Transverse colon (tissue), 4 donors: ENCODE measurements at regions not wholly inside any gene's neighbourhood (a gene's known extent, or its start where the extent isn't known, plus 50 kb on each side); places are given as distances from the start of the nearest gene placed in this dataset.

Experiments used
- DNase-seq: peaks from one replicate; pipeline ENCODE4 v3.0.0-alpha.2; 2019
- H3K27ac ChIP-seq, 4 donors: fragments of 200-600 bp; sonication (generic); 2 replicates each; pipeline ENCODE4 v1.5.1; 2016 to 2018; ENCODE audit warnings: inconsistent platforms in 4 of 4
- H3K27me3 ChIP-seq: fragments of 200-600 bp; sonication (generic); 2 replicates; pipeline ENCODE4 v1.5.1; 2017; ENCODE audit warnings: inconsistent platforms
- H3K36me3 ChIP-seq, 4 donors: fragments of 200-600 bp; sonication (generic); 2 replicates each; pipeline ENCODE4 v1.5.1; 2017 to 2019; ENCODE audit warnings: inconsistent platforms in 4 of 4
- H3K4me1 ChIP-seq, 4 donors: fragments of 200-600 bp; sonication (generic); 2 replicates each; pipeline ENCODE4 v1.5.1; 2017 to 2020; ENCODE audit warnings: inconsistent platforms in 4 of 4
- H3K4me3 ChIP-seq, 4 donors: fragments of 200-600 bp; sonication (generic); 1 replicate in 1 of 4; 2 replicates in 3 of 4; pipeline versions ENCODE4 v1.5.1 to v1.6.1; 2017 to 2019; ENCODE audit warnings: inconsistent platforms in 4 of 4
- H3K9me3 ChIP-seq, 2 donors: fragments of 200-600 bp; sonication (generic); 2 replicates each; pipeline ENCODE4 v1.5.1; 2017 to 2019; ENCODE audit warnings: inconsistent platforms in 2 of 2
- CTCF ChIP-seq, 5 experiments: fragments of 200-600 bp in 3 of 5; fragments of 450-650 bp in 2 of 5; sonication (generic) in 3 of 5; IDR thresholded peaks; 1 replicate in 2 of 5; 2 replicates in 3 of 5; pipeline ENCODE4 v1.5.1; 2016 to 2017; ENCODE audit warnings: antibody characterized with exemption in 5 of 5, inconsistent platforms in 3 of 5, mild to moderate bottlenecking in 2 of 5, moderate library complexity in 1 of 5
- EP300 ChIP-seq: sonication (generic); formaldehyde crosslinking; IDR thresholded peaks from one replicate; pipeline ENCODE4 v1.6.1; 2017; ENCODE audit warnings: antibody characterized with exemption, low read depth
- POLR2A ChIP-seq: fragments of 450-650 bp; IDR thresholded peaks from one replicate; pipeline ENCODE4 v1.6.1; 2016; ENCODE audit warnings: antibody characterized with exemption, mild to moderate bottlenecking, moderate library complexity
- POLR2AphosphoS5 ChIP-seq, 3 donors: sonication (generic); formaldehyde crosslinking; IDR thresholded peaks; one replicate each; pipeline ENCODE4 v1.6.1; 2016; ENCODE audit warnings: antibody characterized with exemption in 3 of 3
- WGBS, 2 donors: methylation state at CpG; one replicate each; pipeline ENCODE4 v1.1.5; 2018; ENCODE audit warnings: low coverage in 1 of 2; 5-methylcytosine and 5-hydroxymethylcytosine counted together
- in situ Hi-C, 4 donors: fragments of 200-750 bp; cut with MboI; loops; one replicate each; pipeline versions ENCODE4 v1.15.0 to v1.15.1; 2017; ENCODE audit warnings: low sequenced_read_pairs in 3 of 4, low pct_ligation_motif_present in 1 of 4, low pct_unique_long_range_greater_than_20kb in 1 of 4
- intact Hi-C: fragments of 100-400 bp; cut with DNase I; formaldehyde crosslinking; loops from one replicate; pipeline ENCODE4 v1.15.1; 2023; ENCODE audit warnings: low total_unique reads

GRCh38 chr2:107430006-107430405 lies 396.7 kb upstream of the RGPD4 start:
- in situ Hi-C loops, result no loop called here
- no peak for TF ChIP-seq CTCF (IDR thresholded peaks at IDR 0.05)
- TF ChIP-seq POLR2A, result no peak
- TF ChIP-seq EP300, result no peak
- TF ChIP-seq POLR2AphosphoS5 (IDR thresholded peaks at IDR 0.05), result no peak
- no peaks in the 10 kb centered on the region for H3K27me3 ChIP-seq

GRCh38 chr2:107430596-107431266 lies 396.0 kb upstream of the RGPD4 start:
- WGBS, 2 donors, result 50 to 76% methylated on average over 2 to 10 of the region's 10 CpGs

More at GRCh38 chr2:107430006-107430405, 396.7 kb upstream of the RGPD4 start:
- no peaks in the 10 kb centered on the region for H3K9me3 ChIP-seq
- intact Hi-C loops, result no loop called here
- 80 to 92% methylated on average over 1 of the region's 1 CpG for WGBS, 2 donors
- H3K27ac ChIP-seq, result no peak overlapping the region
- no peak overlapping the region for H3K4me3 ChIP-seq
- no peak for DNase-seq
- H3K36me3 ChIP-seq, result no peaks in the 10 kb centered on the region
- H3K4me1 ChIP-seq, result no peaks in the 10 kb centered on the region

GRCh38 chr2:107436281-107436680 lies 390.4 kb upstream of the RGPD4 start:
- Histone ChIP-seq H3K4me3 (no peak overlapping the region), H3K27ac (no peak overlapping the region), H3K4me1 (no peaks in the 10 kb centered on the region), H3K27me3 (no peaks in the 10 kb centered on the region), H3K9me3 (no peaks in the 10 kb centered on the region), H3K36me3 (no peaks in the 10 kb centered on the region)
- TF ChIP-seq CTCF (IDR thresholded peaks at IDR 0.05), result no peak
- no peak for TF ChIP-seq POLR2A
- no peak for TF ChIP-seq POLR2AphosphoS5 (IDR thresholded peaks at IDR 0.05)
- TF ChIP-seq EP300, result no peak
- in situ Hi-C loops, result no loop called here
- DNase-seq, result no peak
- intact Hi-C loops, result no loop called here

More at GRCh38 chr2:107430596-107431266, 396.0 kb upstream of the RGPD4 start:
- Histone ChIP-seq H3K36me3 (no peaks in the 10 kb centered on the region), H3K27ac (no peak overlapping the region), H3K4me1 (no peaks in the 10 kb centered on the region), H3K4me3 (no peak overlapping the region), H3K9me3 (no peaks in the 10 kb centered on the region), H3K27me3 (no peaks in the 10 kb centered on the region)
- in situ Hi-C loops (no loop called here), intact Hi-C loops (no loop called here)
- no peak for TF ChIP-seq CTCF (IDR thresholded peaks at IDR 0.05)
- TF ChIP-seq POLR2AphosphoS5 (IDR thresholded peaks at IDR 0.05), result no peak
- TF ChIP-seq EP300, result no peak
- no peak for TF ChIP-seq POLR2A
- no peak for DNase-seq

- no peak for TF ChIP-seq EP300
- TF ChIP-seq POLR2A, result no peak
- no peak for TF ChIP-seq POLR2AphosphoS5 (IDR thresholded peaks at IDR 0.05)
- TF ChIP-seq CTCF (IDR thresholded peaks at IDR 0.05), result no peak
- H3K27me3 ChIP-seq, result no peaks in the 10 kb centered on the region
- H3K9me3 ChIP-seq, result no peaks in the 10 kb centered on the region
- no peak overlapping the region for H3K27ac ChIP-seq
- in situ Hi-C loops (no loop called here), intact Hi-C loops (no loop called here)
- no peaks in the 10 kb centered on the region for H3K4me1 ChIP-seq
- H3K36me3 ChIP-seq, result no peaks in the 10 kb centered on the region
- H3K4me3 ChIP-seq, result no peak overlapping the region
- DNase-seq, result no peak
Observed at GRCh38 chr2:107437265-107437664, 389.4 kb upstream of the RGPD4 start.
